ENCODE measurements at regions not wholly inside any gene's neighbourhood (a gene's known extent, or its start where the extent isn't known, plus 50 kb on each side); places are given as distances from the start of the nearest gene placed in this dataset.

DNA sequence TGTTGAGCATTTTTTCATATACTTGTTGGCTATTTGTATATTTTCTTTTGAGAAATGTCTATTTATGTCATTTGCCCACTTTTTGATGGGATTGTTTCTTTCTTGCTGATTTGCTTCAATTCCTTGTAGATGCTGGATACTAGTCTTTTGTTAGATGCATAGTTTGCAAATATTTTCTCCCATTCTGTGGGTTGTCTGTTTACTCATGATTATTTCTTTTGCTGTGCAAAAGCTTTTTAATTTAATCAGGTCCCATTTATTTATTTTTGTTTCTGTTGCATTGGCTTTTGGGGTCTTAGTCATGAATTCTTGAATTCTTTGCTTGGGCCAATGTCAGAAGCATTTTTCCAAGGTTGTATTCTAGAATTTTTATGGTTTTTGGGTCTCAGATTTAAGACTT, 251.7 kb downstream of the WNT5A start:
- no peaks in the 10 kb centered on the region for H3K9me3 ChIP-seq (ENCODE audit: low read length)
- no peaks in the 10 kb centered on the region for H3K9me2 ChIP-seq (replicated peaks; ENCODE audit: low read length)
- ATAC-seq (no peak), DNase-seq (no peak)
- H3K9ac ChIP-seq (ENCODE audit: low read length), result no peak overlapping the region
- TF ChIP-seq, protein P1, sequence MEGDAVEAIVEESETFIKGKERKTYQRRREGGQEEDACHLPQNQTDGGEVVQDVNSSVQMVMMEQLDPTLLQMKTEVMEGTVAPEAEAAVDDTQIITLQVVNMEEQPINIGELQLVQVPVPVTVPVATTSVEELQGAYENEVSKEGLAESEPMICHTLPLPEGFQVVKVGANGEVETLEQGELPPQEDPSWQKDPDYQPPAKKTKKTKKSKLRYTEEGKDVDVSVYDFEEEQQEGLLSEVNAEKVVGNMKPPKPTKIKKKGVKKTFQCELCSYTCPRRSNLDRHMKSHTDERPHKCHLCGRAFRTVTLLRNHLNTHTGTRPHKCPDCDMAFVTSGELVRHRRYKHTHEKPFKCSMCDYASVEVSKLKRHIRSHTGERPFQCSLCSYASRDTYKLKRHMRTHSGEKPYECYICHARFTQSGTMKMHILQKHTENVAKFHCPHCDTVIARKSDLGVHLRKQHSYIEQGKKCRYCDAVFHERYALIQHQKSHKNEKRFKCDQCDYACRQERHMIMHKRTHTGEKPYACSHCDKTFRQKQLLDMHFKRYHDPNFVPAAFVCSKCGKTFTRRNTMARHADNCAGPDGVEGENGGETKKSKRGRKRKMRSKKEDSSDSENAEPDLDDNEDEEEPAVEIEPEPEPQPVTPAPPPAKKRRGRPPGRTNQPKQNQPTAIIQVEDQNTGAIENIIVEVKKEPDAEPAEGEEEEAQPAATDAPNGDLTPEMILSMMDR (conservative IDR thresholded peaks at IDR 0.05; ENCODE audit: low read depth, low read length), result no peak
- TF ChIP-seq EZH2 (IDR thresholded peaks at IDR 0.05; ENCODE audit: low read length, unreplicated experiment) (no peak), EZH2phosphoT487 (IDR thresholded peaks at IDR 0.05; ENCODE audit: borderline replicate concordance, low read length) (no peak)
- no peaks in the 10 kb centered on the region for H3K4me1 ChIP-seq (ENCODE audit: insufficient read depth, low read length)
- no peak overlapping the region for H2AFZ ChIP-seq (ENCODE audit: low read length)
- H3K4me3 ChIP-seq (ENCODE audit: low read length), result no peak overlapping the region
- no peaks in the 10 kb centered on the region for H3K36me3 ChIP-seq (ENCODE audit: low read depth, low read length)
- no peak overlapping the region for H3K27ac ChIP-seq (ENCODE audit: low read length)
- no peaks in the 10 kb centered on the region for H3F3A ChIP-seq (ENCODE audit: low read length, unreplicated experiment)
- POLR2A ChIA-PET (ENCODE audit: unreplicated experiment), result no interaction called here
- no peaks in the 10 kb centered on the region for H3K79me2 ChIP-seq (ENCODE audit: low read length)
- CTCF ChIA-PET, result no interaction called here
- BruUV-seq (replicated peaks), result no TSS peak
- H3K27me3 ChIP-seq (ENCODE audit: low read length), result no peaks in the 10 kb centered on the region; the same call in 1 of the 2 replicates
- H3K4me2 ChIP-seq (ENCODE audit: low read length), result no peak overlapping the region
- intact Hi-C loops (cut with micrococcal nuclease), result no loop called here
- H4K20me1 ChIP-seq (ENCODE audit: low read length), result no peaks in the 10 kb centered on the region

DNA sequence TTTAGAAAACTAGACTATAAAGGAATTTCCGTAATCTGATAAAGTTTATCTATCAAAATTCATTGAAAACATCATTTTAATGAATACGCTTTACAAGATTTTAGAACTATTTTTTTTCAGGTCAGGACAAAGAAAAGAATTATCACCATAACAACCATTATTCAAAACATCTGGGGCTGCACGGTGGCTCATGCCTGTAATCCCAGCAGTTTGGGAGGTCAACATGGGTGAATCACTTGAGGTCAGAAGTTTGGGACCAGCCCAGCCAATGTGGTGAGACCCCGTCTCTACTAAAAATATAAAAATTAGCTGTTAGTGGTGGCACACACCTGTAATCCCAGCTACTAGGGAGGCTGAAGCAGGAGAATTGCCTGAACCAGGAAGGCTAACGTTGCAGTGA, 260.4 kb downstream of the WNT5A start:
- Histone ChIP-seq H3K36me3 (ENCODE audit: low read depth, low read length) (no peaks in the 10 kb centered on the region), H3K27ac (ENCODE audit: low read length) (no peak overlapping the region), H4K20me1 (ENCODE audit: low read length) (no peaks in the 10 kb centered on the region), H3K9ac (ENCODE audit: low read length) (no peak overlapping the region), H3K9me3 (ENCODE audit: low read length) (no peaks in the 10 kb centered on the region), H3K27me3 (ENCODE audit: low read length) (peaks cover 5% of the 10 kb centered on the region; the same call in 1 of the 2 replicates), H3K4me2 (ENCODE audit: low read length) (no peak overlapping the region), H2AFZ (ENCODE audit: low read length) (no peak overlapping the region), H3F3A (ENCODE audit: low read length, unreplicated experiment) (no peaks in the 10 kb centered on the region), H3K79me2 (ENCODE audit: low read length) (no peaks in the 10 kb centered on the region), H3K4me1 (ENCODE audit: insufficient read depth, low read length) (no peaks in the 10 kb centered on the region), H3K9me2 (replicated peaks; ENCODE audit: low read length) (no peaks in the 10 kb centered on the region), H3K4me3 (ENCODE audit: low read length) (no peak overlapping the region)
- ATAC-seq (no peak), DNase-seq (no peak)
- POLR2A ChIA-PET (ENCODE audit: unreplicated experiment), result no interaction called here
- intact Hi-C loops (cut with micrococcal nuclease), result no loop called here
- BruUV-seq (replicated peaks), result no TSS peak
- CTCF ChIA-PET, result no interaction called here
- TF ChIP-seq, protein P1 (conservative IDR thresholded peaks at IDR 0.05; ENCODE audit: low read depth, low read length), result no peak
- no peak for TF ChIP-seq EZH2 (IDR thresholded peaks at IDR 0.05; ENCODE audit: low read length, unreplicated experiment)
- no peak for TF ChIP-seq EZH2phosphoT487 (IDR thresholded peaks at IDR 0.05; ENCODE audit: borderline replicate concordance, low read length)

DNA sequence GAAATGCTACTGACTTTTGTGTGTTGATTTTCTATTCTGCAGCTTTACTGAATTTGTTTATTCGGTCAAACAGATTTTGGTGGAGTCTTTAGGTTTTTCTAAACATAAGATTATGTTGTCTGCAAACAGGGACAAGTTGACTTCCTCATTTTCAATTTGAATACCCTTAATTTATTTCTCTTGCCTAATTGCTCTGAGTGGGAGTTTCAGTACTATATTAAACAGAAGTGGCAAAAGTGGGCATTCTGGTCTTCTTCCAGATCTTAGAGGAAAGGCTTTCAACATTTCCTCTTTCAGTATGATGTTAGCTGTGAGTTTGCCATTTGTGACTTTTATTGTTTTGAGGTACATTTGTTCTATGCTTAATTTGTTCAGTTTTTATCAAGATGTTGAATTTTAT, 268.5 kb downstream of the WNT5A start:
- intact Hi-C loops (cut with micrococcal nuclease), result no loop called here

More for the DNA sequence above, 268.5 kb downstream of the WNT5A start:
- no peaks in the 10 kb centered on the region for H4K20me1 ChIP-seq (ENCODE audit: low read length)
- H3K4me3 ChIP-seq (ENCODE audit: low read length), result no peak overlapping the region
- TF ChIP-seq, protein P1 (conservative IDR thresholded peaks at IDR 0.05; ENCODE audit: low read depth, low read length), result no peak
- TF ChIP-seq EZH2phosphoT487 (IDR thresholded peaks at IDR 0.05; ENCODE audit: borderline replicate concordance, low read length) (no peak), EZH2 (IDR thresholded peaks at IDR 0.05; ENCODE audit: low read length, unreplicated experiment) (no peak)
- H3F3A ChIP-seq (ENCODE audit: low read length, unreplicated experiment), result no peaks in the 10 kb centered on the region
- no peak overlapping the region for H2AFZ ChIP-seq (ENCODE audit: low read length)
- ATAC-seq, result no peak
- DNase-seq, result no peak
- H3K79me2 ChIP-seq (ENCODE audit: low read length), result no peaks in the 10 kb centered on the region
- H3K9ac ChIP-seq (ENCODE audit: low read length), result no peak overlapping the region
- H3K4me1 ChIP-seq (ENCODE audit: insufficient read depth, low read length), result no peaks in the 10 kb centered on the region
- ChIA-PET POLR2A (ENCODE audit: unreplicated experiment) (no interaction called here), CTCF (no interaction called here)
- no peaks in the 10 kb centered on the region for H3K36me3 ChIP-seq (ENCODE audit: low read depth, low read length)
- no peak overlapping the region for H3K27ac ChIP-seq (ENCODE audit: low read length)
- BruUV-seq (replicated peaks), result no TSS peak
- no peak overlapping the region for H3K4me2 ChIP-seq (ENCODE audit: low read length)
- no peaks in the 10 kb centered on the region for H3K27me3 ChIP-seq (ENCODE audit: low read length)
- no peaks in the 10 kb centered on the region for H3K9me3 ChIP-seq (ENCODE audit: low read length)
- no peaks in the 10 kb centered on the region for H3K9me2 ChIP-seq (replicated peaks; ENCODE audit: low read length)

Data from PC-3 (cell line).